ENCODE measurements at regions not wholly inside any gene's neighbourhood (a gene's known extent, or its start where the extent isn't known, plus 50 kb on each side); places are given as distances from the start of the nearest gene placed in this dataset.

DNA sequence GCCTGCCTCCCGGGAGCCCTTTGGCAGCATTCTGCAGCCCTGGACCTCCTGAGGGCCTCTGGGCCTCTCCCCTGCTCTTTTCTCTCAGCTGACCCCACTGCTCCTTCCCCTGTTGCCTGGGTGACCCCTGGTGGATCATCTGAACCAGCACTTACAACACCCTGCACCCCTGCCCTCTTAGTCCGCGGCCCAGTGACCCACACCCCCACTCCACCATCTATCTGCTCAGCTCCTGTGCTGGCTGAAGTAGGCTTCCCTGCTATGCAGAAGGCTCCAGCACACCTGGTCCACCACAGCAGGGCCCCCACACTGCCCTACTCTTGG is 74.0 kb downstream of the DMRTA2 start:
- DNase-seq (ENCODE audit: low spot score): peak; percentile 28
- TF ChIP-seq, protein P1, sequence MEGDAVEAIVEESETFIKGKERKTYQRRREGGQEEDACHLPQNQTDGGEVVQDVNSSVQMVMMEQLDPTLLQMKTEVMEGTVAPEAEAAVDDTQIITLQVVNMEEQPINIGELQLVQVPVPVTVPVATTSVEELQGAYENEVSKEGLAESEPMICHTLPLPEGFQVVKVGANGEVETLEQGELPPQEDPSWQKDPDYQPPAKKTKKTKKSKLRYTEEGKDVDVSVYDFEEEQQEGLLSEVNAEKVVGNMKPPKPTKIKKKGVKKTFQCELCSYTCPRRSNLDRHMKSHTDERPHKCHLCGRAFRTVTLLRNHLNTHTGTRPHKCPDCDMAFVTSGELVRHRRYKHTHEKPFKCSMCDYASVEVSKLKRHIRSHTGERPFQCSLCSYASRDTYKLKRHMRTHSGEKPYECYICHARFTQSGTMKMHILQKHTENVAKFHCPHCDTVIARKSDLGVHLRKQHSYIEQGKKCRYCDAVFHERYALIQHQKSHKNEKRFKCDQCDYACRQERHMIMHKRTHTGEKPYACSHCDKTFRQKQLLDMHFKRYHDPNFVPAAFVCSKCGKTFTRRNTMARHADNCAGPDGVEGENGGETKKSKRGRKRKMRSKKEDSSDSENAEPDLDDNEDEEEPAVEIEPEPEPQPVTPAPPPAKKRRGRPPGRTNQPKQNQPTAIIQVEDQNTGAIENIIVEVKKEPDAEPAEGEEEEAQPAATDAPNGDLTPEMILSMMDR (IDR thresholded peaks at IDR 0.05): no peak
- Histone ChIP-seq H3K4me1 (no peaks in the 10 kb centered on the region), H3K9me3 (peaks cover 0 to 7% of the 10 kb centered on the region in 2 donors), H3K27me3 (no peaks in the 10 kb centered on the region), H3K4me3 (no peak overlapping the region), H3K27ac (no peak overlapping the region), H3K36me3 (no peaks in the 10 kb centered on the region)

DNA sequence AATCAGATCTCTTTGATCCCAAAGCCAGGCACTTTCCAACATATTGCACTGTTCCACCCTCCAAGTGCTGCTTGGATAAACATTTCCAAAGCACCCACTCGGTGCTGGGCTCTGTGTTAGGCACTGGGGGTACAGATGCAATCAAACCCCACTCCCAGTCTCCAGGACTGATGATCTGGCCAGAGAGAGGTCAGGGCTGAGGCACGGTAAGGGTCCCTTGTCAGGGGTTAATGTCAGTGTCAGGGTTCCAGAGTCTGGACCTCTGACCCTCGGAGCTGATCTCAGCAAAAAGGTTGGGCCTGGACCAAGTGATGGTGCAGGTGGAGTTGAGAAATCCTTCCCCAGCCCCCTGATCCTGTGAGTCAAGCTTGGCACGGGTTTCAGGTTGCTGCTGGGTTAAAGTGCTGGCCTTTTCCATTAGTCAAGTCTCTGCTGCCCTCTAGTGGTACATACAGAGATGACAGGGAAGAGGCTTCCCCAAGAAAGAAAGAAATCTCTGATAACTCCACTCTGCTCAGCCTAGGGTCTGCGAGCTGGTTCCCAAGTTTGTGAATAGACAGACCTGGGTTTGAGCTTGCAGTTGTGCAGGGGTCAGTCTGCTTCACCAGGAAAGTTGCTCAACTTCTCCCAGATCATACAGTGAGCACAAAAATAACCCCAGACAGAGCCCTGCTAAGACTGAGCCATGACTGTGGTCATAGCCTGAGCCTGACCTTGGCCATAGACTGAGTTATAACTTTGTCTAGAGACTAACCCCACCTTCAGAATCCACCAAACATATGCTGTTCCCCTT is 74.6 kb downstream of the DMRTA2 start:
- Histone ChIP-seq H3K27ac (no peak overlapping the region), H3K4me3 (no peak overlapping the region), H3K27me3 (no peaks in the 10 kb centered on the region), H3K9me3 (peaks cover 0 to 7% of the 10 kb centered on the region in 2 donors), H3K4me1 (no peaks in the 10 kb centered on the region), H3K36me3 (no peaks in the 10 kb centered on the region)
- TF ChIP-seq, protein P1 (IDR thresholded peaks at IDR 0.05): peak; percentile 88
- peak; percentile 57 for DNase-seq (ENCODE audit: low spot score)

DNA sequence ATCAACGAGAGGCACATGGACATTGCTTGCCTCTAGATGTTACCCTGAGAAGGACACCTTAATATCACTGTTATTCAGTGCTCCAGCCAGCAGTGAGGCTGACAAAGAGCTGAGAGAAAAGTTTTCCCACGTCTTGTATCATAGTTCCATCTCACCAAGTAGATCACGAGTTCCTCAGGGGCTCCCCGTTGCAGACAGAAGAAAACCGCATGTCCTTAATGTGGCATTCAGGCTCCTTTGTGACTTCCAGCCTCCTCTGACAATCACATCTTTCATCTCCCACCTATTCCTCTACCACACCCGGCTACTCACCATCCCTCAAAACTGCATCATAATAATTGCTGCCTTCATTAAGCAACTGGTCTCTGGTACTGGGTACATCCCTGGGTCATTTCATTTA is 75.3 kb downstream of the DMRTA2 start:
- Histone ChIP-seq H3K27ac (no peak overlapping the region), H3K4me1 (no peaks in the 10 kb centered on the region), H3K9me3 (peaks cover 0 to 7% of the 10 kb centered on the region in 2 donors), H3K4me3 (no peak overlapping the region), H3K27me3 (no peaks in the 10 kb centered on the region), H3K36me3 (no peaks in the 10 kb centered on the region)
- TF ChIP-seq, protein P1 (IDR thresholded peaks at IDR 0.05): no peak
- DNase-seq (ENCODE audit: low spot score): peak; percentile 18

DNA sequence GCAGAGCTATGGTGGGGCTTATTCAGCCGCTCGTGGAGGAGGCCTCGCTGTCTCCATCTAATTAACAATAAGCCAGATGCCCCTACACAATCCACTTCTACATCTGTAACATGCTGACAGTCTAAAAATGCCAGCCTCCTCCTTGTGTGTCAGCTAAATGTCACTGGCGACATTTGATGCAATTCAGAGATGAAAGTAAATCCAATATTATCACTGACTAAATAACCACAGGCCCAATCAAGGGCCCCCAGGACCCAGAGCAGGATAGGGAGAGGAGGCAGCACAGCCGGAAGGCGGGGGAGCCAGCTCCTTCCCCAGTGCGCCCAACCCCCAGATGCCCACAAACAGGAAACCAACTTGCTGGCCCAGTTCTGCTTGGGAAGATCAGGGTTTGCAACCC is 76.6 kb downstream of the DMRTA2 start:
- Histone ChIP-seq H3K4me3 (no peak overlapping the region), H3K36me3 (no peaks in the 10 kb centered on the region), H3K27ac (no peak overlapping the region), H3K4me1 (no peaks in the 10 kb centered on the region), H3K9me3 (peaks cover 0 to 7% of the 10 kb centered on the region in 2 donors), H3K27me3 (no peaks in the 10 kb centered on the region)
- TF ChIP-seq, protein P1 (IDR thresholded peaks at IDR 0.05): no peak
- DNase-seq (ENCODE audit: low spot score): peak; percentile 44

DNA sequence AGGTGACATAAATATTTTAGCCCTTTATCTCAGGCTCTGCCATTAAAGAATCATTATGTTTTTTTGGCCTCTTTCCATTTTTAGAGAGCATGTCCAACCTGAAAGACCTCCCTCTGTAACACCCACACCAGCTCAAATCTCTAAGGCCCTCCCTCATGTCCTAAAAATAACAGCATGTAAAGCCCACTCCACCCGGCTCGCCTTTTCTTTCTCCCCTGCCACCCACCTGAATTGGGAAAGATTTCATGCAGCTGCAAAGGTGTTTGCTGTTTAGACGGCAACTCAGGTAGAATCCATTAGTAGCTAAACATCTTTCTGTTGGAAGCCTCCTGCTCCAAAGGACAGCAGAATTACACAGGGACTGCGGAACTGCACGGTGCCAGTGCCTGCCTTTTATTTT is 79.9 kb downstream of the DMRTA2 start:
- Histone ChIP-seq H3K36me3 (no peaks in the 10 kb centered on the region), H3K4me3 (no peak overlapping the region), H3K4me1 (no peaks in the 10 kb centered on the region), H3K27me3 (no peaks in the 10 kb centered on the region), H3K27ac (no peak overlapping the region), H3K9me3 (peaks cover 0 to 7% of the 10 kb centered on the region in 2 donors)
- peak; percentile 23 for DNase-seq (ENCODE audit: low spot score)
- TF ChIP-seq, protein P1 (IDR thresholded peaks at IDR 0.05): no peak

DNA sequence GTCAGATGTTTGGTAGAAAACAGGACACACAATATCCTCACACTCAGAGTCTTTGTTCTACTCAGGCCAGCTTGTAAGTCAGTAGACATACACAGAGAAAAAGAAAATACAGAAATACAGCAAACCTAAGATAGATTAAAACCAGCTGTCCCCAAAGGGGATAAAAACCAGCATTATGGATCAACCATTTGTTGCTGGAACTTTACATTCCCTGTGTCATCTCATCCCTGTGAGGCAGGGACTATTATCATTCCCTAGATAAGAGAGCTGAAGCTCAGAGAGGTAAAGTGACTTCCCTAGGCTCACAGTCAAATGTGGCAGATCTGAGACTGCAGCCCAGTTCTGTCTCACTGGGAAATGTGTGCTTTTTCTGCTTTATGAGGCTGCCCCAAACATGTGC is 80.7 kb downstream of the DMRTA2 start:
- TF ChIP-seq, protein P1 (IDR thresholded peaks at IDR 0.05): no peak
- Histone ChIP-seq H3K27me3 (no peaks in the 10 kb centered on the region), H3K4me3 (no peak overlapping the region), H3K9me3 (peaks cover 0 to 7% of the 10 kb centered on the region in 2 donors), H3K4me1 (no peaks in the 10 kb centered on the region), H3K36me3 (no peaks in the 10 kb centered on the region), H3K27ac (no peak overlapping the region)
- no peak for DNase-seq (ENCODE audit: low spot score)
